PC-9 (cell line): ENCODE measurements at regions not wholly inside any gene's neighbourhood (a gene's known extent, or its start where the extent isn't known, plus 50 kb on each side); places are given as distances from the start of the nearest gene placed in this dataset.

Source experiments
- EZH2 ChIP-seq: fragments of 200-600 bp; sonication (generic); IDR thresholded peaks from 2 replicates; pipeline ENCODE4 v1.8.0; 2017; ENCODE audit warnings: antibody characterized with exemption, low read depth
- TF ChIP-seq, protein P1 (sequence below): fragments of 200-600 bp; sonication (generic); conservative IDR thresholded peaks from 2 replicates; pipeline ENCODE4 v1.6.1; 2017; ENCODE audit warnings: mixed run types, antibody characterized with exemption, mild to moderate bottlenecking, moderate library complexity

DNA sequence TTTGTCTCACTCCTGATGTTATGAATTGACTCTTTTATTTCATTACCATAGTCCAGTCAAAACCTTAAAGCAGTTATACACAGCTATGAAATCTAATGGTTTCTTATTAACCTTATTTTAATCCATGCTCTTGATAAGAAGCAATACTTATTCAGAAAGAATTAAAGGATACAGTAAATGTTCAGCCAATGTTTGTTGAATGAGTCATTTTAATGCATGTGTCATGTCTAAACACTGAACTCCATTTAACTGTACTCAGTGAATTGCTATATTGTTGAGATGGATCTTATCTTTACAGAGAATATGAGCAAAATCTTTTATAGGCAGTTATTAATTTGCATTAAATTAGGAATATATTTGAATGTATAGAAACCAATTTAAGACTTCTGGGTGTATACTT is 135.1 kb upstream of the TFPI start:
- TF ChIP-seq, protein P1, sequence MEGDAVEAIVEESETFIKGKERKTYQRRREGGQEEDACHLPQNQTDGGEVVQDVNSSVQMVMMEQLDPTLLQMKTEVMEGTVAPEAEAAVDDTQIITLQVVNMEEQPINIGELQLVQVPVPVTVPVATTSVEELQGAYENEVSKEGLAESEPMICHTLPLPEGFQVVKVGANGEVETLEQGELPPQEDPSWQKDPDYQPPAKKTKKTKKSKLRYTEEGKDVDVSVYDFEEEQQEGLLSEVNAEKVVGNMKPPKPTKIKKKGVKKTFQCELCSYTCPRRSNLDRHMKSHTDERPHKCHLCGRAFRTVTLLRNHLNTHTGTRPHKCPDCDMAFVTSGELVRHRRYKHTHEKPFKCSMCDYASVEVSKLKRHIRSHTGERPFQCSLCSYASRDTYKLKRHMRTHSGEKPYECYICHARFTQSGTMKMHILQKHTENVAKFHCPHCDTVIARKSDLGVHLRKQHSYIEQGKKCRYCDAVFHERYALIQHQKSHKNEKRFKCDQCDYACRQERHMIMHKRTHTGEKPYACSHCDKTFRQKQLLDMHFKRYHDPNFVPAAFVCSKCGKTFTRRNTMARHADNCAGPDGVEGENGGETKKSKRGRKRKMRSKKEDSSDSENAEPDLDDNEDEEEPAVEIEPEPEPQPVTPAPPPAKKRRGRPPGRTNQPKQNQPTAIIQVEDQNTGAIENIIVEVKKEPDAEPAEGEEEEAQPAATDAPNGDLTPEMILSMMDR, result no peak
- no peak for TF ChIP-seq EZH2
